GM11168 (cell line): ENCODE measurements at regions not wholly inside any gene's neighbourhood (a gene's known extent, or its start where the extent isn't known, plus 50 kb on each side); places are given as distances from the start of the nearest gene placed in this dataset.
"Not testable (repeated sequence)": the region's sequence is repeated elsewhere in the genome, so short reads cannot be mapped to it uniquely, and the experiment has no call there.

Experiments used
- in situ Hi-C: fragments of 300-500 bp; cut with MboI; formaldehyde crosslinking; loops from one replicate; pipeline ENCODE4 v1.12.0; 2022; ENCODE audit warnings: low sequenced_read_pairs; ENCODE audit not compliant: unreplicated experiment

GRCh38 chrY:13756615-13757014 lies 52.9 kb downstream of the TMSB4Y start:
- in situ Hi-C loops, result no loop called here

GRCh38 chrY:13766040-13766439 lies 62.3 kb downstream of the TMSB4Y start:
- in situ Hi-C loops, result no loop called here

GRCh38 chrY:13790108-13790793 lies 86.6 kb downstream of the TMSB4Y start:
- in situ Hi-C loops, result no loop called here

- in situ Hi-C loops, result no loop called here
Measured at GRCh38 chrY:13795067-13795466, 91.4 kb downstream of the TMSB4Y start.

GRCh38 chrY:13802828-13803227 lies 99.1 kb downstream of the TMSB4Y start:
- in situ Hi-C loops, result no loop called here

GRCh38 chrY:13803424-13803823 lies 99.7 kb downstream of the TMSB4Y start:
- in situ Hi-C loops, result no loop called here

- in situ Hi-C loops, result no loop called here
Measured at GRCh38 chrY:13804124-13805056, 100.7 kb downstream of the TMSB4Y start.

DNA sequence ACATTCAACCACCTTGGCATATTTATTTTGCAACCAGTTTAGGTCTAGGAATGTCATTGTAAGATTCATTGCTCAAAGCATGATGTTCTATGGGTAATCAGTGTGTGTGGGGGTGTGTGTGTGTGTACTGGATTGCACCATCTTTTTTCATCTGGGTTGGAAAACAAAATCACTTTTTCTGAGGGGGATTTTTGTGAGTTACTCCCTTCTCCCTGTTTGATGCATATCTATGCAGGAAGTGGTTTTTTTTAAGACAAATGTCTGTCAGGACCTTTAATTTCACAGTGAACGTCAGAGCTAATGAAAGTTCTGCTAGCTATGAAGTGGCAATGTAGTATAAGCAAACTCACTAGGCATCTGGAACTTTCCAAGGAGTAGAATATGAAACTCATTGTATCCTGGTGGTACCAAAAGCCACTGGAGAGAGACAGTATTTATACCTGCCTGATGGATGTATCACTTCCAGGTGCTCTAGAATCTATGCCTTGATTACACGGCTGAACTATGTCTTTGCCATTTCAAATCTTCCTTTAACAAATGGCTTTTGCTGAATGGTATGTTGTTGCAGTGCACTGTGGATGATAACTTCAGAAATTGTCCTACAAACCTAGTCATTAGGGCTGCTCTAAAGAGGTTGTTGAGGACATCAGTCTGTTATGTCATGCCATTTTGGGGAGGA lies 101.5 kb downstream of the TMSB4Y start:
- in situ Hi-C loops, result no loop called here

DNA sequence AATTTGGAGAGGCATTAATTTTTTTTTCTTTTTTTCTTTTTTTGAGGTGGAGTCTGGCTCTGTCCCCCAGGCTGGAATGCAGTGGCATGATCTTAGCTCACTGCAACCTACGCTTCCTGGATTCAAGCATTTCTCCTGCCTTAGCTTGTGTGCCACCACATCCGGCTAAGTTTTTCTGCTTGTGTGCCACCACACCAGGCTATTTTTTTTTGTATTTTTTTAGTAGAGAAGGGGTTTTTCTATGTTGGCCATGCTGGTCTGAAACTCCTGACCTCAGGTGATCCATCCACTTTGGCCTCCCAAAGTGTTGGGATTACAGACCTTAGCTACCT lies 102.0 kb downstream of the TMSB4Y start:
- in situ Hi-C loops, result no loop called here

DNA sequence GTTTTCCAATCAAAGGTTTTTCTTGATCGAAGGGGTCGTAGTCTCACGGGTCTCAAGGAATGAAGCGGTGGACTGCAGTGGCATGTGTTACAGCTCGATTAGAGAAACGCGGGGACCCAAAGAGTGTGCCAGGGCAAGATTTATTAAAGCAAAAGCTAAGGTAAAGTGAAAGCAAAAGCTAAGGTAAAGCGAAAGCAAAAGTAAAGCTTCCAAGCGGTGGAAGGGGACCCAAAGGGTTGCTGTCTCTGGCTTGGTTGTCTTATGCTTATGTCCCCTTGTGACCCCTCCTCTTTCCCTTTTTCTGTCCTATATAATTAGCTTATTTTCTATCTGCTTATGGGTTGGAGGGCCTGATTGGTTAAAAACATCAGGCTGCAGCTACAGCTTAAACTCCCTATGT lies 126.4 kb downstream of the TMSB4Y start:
- in situ Hi-C loops, result no loop called here

GRCh38 chrY:13844411-13844810 lies 140.7 kb downstream of the TMSB4Y start:
- in situ Hi-C loops, result no loop called here

GRCh38 chrY:13845276-13845675 lies 141.0 kb downstream of the VCY start:
- in situ Hi-C loops, result no loop called here

DNA sequence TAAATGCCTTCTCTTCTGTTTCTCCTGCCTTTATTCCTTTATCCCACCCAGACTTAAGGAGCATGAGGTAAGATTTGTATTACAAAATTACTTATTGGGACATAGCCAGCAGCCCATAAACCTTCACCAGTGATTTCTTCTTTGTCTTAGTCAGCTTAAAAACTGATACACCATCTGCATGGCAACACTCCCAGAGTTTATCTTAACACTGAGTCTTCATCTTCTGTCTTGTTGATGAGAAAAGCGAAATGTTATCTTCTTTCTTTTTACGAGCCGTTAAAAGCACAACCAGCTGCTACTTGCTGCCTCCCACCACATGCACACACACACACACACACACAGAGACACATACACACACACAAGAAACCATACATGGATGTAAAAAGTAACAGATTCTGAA lies 116.7 kb downstream of the VCY start:
- in situ Hi-C loops, result no loop called here

DNA sequence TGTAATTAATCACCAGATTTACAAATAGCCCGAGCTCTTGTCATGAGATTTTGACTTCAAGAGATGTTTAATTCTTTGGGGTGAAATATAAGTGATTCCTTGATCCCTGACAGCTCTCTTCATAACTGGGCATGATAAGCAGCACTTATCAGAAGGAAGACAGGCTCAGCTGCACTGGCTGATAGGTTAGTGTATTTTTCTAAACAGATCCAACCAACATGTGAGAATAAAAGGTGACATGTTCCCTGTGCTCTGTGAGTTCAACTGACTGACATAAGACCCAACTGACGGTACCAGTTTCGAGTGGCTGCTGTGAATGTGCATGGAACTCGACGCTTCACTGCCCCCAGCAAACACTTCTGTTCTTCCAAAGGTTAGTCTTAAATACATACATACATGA lies 114.8 kb downstream of the VCY start:
- in situ Hi-C loops, result no loop called here

DNA sequence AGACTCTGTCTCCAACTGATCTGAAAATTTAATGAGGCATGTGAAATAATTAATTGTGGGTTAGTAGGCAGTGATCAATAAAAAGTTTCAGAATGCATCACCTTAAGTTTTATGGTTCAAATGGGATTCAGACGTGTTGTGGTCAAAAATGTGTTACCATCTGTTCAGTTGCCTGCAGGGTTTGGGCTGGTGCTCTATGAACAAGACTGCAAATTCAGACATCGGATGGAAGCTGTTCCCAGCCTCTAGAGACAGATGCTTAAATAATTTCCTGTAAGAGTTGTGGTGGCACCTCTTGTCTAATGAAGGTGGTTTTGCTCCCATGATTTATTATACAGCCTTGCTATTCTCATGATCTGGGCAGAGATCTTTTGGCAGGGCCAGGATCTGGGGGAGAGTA lies 113.6 kb downstream of the VCY start:
- in situ Hi-C loops, result no loop called here

GRCh38 chrY:13878506-13878905 lies 107.8 kb downstream of the VCY start:
- in situ Hi-C loops, result no loop called here

DNA sequence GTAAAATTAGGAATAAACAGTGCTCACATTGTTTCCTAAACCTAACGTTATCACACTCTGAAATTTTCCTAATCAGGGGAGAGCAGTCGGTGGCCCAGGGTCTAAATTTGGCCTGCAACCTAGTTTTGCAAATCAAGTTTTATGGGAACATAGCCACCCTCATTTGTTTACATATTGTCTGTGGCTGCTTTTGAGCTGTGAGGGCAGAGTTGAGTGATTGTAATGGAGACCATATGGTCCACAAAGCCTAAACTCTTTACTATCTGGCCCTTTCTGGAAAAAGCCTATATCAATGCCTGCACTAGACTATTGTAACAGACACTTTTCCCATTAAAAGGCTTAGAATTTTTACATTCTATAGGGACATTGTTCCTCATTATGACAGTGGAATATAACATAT lies 105.2 kb downstream of the VCY start:
- in situ Hi-C loops, result no loop called here

DNA sequence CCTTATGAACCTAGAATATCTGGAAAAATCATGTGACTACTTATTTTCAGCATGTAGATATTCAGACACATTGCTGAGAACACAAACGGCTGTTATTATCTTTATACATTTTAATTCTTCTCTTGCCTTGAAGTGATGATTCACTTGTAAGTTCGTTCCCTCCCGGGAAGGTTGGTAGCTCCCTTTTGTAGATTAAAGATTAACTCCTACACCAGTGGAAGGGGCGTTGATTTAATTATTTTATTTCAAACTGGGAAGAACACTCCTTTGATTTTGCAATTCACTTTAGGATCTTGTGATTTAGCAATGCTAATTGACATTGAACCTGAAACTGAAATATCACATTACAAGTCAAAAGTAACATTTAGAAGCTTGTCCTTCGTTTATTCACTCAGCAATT lies 103.4 kb downstream of the VCY start:
- in situ Hi-C loops, result no loop called here

DNA sequence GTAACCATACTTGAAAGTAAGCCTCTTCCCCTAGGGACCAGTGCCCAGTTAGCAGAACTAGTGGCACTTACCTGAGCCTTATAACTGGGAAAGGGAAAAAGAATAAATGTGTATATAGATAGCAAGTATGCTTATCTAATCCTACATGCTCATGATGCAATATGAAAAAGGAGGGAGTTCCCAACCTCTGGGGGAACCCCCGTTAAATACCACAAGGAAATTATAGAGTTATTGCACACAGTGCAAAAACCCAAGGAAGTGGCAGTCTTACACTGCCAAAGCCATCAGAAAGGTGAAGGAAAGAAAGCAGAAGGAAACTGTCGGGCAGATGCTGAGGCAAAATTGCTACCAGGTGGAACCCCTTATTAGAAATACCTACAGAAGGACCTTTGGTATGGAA lies 92.2 kb downstream of the VCY start:
- in situ Hi-C loops, result not testable (repeated sequence)

- in situ Hi-C loops, result no loop called here
Measured at GRCh38 chrY:13907736-13908135, 78.5 kb downstream of the VCY start.

- in situ Hi-C loops, result loop anchor here (25.0 kb wide), 1 partner anchor 107 kb away; no protein-coding TSS in a partner anchor
Measured at GRCh38 chrY:13930436-13930835, 55.8 kb downstream of the VCY start.
